HG02759 (cell line): ENCODE measurements at regions not wholly inside any gene's neighbourhood (a gene's known extent, or its start where the extent isn't known, plus 50 kb on each side); places are given as distances from the start of the nearest gene placed in this dataset.
"Not testable (repeated sequence)": the region's sequence is repeated elsewhere in the genome, so short reads cannot be mapped to it uniquely, and the experiment has no call there.

ENCODE experiments used
- ATAC-seq: cut with Tn5 transposase; IDR thresholded peaks from one replicate; pipeline ENCODE4 v1.9.1; 2021; ENCODE audit warnings: mild to moderate bottlenecking, moderate library complexity; ENCODE audit not compliant: unreplicated experiment

- no peak for ATAC-seq
Measured at GRCh38 chr18:55706898-55707297, 118.9 kb upstream of the TCF4 start.

- ATAC-seq, result no peak
Measured at GRCh38 chr18:55699233-55699765, 111.3 kb upstream of the TCF4 start.

GRCh38 chr18:55696811-55697210 lies 108.8 kb upstream of the TCF4 start:
- ATAC-seq, result no peak

- ATAC-seq, result no peak
Measured at GRCh38 chr18:55695091-55695490, 107.1 kb upstream of the TCF4 start.

- ATAC-seq, result no peak
Measured at GRCh38 chr18:55694291-55694690, 106.3 kb upstream of the TCF4 start.

- ATAC-seq, result no peak
Measured at GRCh38 chr18:55688030-55688429, 100.0 kb upstream of the TCF4 start.

GRCh38 chr18:55687106-55687505 lies 99.1 kb upstream of the TCF4 start:
- no peak for ATAC-seq

GRCh38 chr18:55685638-55686037 lies 97.6 kb upstream of the TCF4 start:
- no peak for ATAC-seq

- ATAC-seq, result no peak
Measured at GRCh38 chr18:55672574-55673361, 84.8 kb upstream of the TCF4 start.

- ATAC-seq, result no peak
Measured at GRCh38 chr18:55665506-55665905, 77.5 kb upstream of the TCF4 start.

GRCh38 chr18:55664758-55665400 lies 76.9 kb upstream of the TCF4 start:
- not testable (repeated sequence) for ATAC-seq

GRCh38 chr18:55663891-55664290 lies 75.9 kb upstream of the TCF4 start:
- ATAC-seq, result no peak

- no peak for ATAC-seq
Measured at GRCh38 chr18:55658598-55658997, 70.6 kb upstream of the TCF4 start.

GRCh38 chr18:55657572-55658331 lies 69.8 kb upstream of the TCF4 start:
- ATAC-seq, result no peak

- no peak for ATAC-seq
Measured at GRCh38 chr18:55654986-55655385, 67.0 kb upstream of the TCF4 start.

GRCh38 chr18:55651236-55651635 lies 63.2 kb upstream of the TCF4 start:
- no peak for ATAC-seq

- ATAC-seq, result no peak
Measured at GRCh38 chr18:55650363-55650870, 62.4 kb upstream of the TCF4 start.

- no peak for ATAC-seq
Measured at GRCh38 chr18:55647331-55647730, 59.3 kb upstream of the TCF4 start.

- no peak for ATAC-seq
Measured at GRCh38 chr18:55642191-55642590, 54.2 kb upstream of the TCF4 start.

- no peak for ATAC-seq
Measured at GRCh38 chr18:55641486-55641885, 53.5 kb upstream of the TCF4 start.
